Skin of body (tissue), 1 donor: ENCODE measurements at regions not wholly inside any gene's neighbourhood (a gene's known extent, or its start where the extent isn't known, plus 50 kb on each side); places are given as distances from the start of the nearest gene placed in this dataset.

ENCODE experiments used
- DNase-seq: peaks from one replicate; lab custom pipeline; 2025; lab: John Stamatoyannopoulos, UW

DNA sequence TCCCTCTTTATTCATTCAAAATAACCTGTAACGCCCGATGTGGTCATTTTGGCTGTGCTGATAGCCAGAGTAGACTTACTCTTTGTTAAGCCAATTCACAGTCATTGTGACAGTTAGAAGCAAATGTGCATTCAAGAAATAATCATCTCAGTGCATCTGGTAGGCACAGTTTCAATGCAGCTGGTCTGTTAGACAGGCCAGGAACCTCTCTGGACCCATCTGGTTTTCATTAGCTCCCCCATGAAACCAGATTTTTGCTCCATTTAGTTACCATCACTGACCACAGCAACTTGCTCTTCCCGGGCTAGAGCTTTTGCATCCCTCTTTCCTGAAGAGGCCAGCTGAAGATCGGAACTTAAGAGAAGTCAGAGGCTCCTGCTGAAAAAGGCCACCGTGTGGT lies 284.2 kb downstream of the NSG2 start:
- DNase-seq, result no peak

DNA sequence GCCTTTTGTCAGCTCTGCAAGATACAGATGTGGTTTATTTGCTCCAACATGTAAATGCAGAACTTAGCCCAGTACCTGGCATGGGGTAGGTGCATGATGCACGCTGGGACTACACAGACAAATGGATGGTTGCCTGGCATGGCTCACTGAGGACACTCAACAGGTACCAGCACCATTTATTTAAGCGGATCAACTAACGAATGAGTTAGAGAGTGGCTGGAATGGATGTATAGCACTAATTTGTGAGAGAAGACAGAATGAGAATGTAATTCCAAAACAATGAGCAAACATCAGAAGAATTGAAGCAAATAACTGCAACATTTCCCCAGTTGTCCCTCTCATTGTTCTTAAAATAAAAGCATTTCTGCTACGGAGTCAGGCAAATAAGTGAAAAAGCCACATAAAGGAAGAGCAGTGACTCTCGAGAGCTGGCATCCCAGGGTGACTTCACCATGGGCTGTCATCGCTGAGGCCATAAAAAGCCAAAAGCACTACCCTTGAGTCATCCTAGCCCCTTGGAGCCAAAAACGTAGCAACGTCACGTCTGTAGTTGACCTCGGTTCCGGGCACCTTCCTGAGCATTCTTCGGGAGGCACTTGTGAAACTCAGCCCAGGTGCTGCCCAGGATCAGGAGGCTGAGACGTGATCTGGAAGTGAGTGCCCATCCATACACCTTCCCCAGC lies 290.3 kb downstream of the NSG2 start:
- DNase-seq, result no peak

GRCh38 chr5:174336479-174336878 lies 291.0 kb downstream of the NSG2 start:
- no peak for DNase-seq

DNA sequence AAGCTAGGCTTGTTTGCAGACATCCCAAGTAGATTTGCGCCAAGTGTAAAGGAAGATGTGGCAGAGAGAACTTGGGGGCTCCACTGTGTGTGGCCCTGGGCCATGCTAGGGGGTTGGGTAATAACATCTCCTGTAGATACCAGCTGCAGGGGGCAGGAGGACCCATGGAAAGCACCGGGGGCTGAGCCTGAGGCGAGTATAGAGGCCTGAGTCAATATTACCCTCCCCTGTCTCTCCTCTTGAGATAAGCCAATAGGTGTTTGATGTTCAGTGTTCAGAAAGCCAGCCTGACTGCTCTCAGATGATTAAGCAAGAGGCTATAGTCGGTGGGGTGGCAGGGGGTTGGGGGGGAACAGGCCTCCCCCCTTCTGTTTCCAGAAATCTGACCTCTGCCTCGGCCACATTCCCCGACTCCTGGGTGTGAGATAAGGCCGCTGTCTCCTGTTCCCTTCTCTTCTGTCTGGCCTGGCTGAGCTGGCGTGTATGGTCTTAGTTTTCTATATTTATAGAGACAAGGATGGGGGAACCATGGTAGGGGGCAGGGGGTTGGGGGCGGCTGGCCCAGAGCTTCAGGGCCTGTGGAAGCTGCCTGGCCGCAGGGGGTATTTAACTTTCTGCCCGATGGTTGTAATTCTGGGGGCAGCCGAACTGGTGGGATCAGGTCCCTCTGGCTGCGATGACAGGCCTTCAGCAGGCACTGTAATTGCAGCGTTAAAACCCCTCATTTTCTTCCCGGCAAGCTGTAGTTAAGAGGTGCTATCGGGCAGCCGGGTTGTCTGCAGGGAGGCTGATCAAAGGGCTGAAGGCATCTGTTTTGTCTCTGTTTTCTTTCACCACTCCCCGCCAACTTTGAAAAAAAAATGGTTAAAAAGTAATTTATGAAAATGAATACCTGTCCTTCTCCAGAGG lies 292.0 kb downstream of the NSG2 start:
- DNase-seq, result no peak

GRCh38 chr5:174338185-174339010 lies 292.9 kb downstream of the NSG2 start:
- no peak for DNase-seq

- no peak for DNase-seq
These were observed 293.6 kb downstream of the NSG2 start for GRCh38 chr5:174339130-174339529.

DNA sequence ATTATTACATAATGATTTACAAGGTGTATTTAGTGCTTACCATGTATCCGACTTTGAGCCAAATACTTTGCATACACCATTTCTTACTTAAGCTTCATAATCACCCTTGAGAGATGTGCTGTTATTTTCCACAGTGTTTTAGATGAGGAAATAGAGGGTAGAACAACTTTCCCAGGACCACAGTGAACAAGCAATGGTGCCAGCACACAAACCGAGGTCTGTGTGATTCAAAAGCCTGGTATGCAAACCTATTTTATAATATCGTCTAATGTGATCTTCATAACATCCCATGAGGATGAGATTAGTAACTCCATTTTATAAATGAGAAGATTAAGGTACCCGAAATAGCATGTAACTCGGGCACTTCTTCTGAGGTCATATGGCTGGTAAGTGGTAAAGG lies 294.7 kb downstream of the NSG2 start:
- DNase-seq, result no peak

- no peak for DNase-seq
These were observed 297.2 kb downstream of the NSG2 start for GRCh38 chr5:174342696-174343095.

GRCh38 chr5:174343826-174344225 lies 298.3 kb downstream of the NSG2 start:
- DNase-seq, result no peak

GRCh38 chr5:174344335-174344734 lies 298.8 kb downstream of the NSG2 start:
- no peak for DNase-seq

GRCh38 chr5:174347183-174347582 lies 301.7 kb downstream of the NSG2 start:
- DNase-seq, result no peak

DNA sequence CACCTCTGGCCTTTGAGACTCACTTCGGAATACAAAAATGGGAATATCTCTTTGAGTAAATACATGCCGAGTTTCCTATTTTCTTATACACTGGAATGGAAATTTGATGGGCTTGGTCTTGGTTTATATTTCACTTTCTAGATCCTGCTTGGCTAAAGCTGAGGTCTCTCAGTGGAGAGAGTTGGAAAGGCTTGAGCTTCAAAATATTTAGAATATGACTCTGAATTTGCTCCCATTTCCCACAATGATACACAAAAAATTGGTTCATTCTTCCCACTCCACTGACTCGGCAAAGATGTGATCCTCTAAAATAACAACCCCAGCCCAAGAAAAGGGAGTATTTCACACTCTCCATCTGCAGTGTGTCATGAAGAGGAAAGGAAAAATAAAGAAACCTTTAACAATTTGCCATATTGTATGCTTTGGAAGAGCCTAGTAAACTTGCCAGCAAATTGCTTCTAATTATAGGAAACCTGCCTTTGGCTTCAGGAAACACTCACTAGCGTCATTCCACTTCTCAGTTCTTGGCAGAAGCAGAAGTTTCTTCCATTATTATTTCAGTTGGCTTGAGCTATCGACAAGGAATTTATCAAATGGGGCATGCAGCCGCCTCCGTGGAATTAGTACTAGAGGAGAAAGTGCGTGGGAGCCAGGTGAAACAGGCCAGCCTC lies 302.9 kb downstream of the NSG2 start:
- peak; percentile 3 for DNase-seq

DNA sequence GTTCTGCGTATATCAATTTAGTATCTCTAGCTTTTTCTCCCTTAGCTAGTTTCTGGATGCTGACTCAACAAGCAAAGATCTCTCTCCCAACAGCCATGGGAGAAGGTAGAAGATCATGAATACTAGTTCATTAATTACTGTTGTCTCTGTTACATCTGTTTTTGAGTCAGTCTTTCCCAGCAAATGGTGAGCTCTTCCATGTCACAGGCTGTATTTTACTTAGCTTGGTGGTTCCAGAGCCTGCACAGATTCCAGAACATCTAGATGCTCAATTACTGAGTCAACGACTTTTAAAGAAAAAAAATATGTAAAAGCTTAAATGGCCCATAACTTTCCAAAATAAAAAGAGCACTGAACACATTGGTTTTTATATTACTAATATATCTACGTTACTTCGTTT lies 307.2 kb downstream of the NSG2 start:
- DNase-seq, result no peak

- DNase-seq, result no peak
These were observed 309.1 kb downstream of the NSG2 start for GRCh38 chr5:174354571-174354970.

GRCh38 chr5:174355208-174355612 lies 309.7 kb downstream of the NSG2 start:
- DNase-seq, result no peak

DNA sequence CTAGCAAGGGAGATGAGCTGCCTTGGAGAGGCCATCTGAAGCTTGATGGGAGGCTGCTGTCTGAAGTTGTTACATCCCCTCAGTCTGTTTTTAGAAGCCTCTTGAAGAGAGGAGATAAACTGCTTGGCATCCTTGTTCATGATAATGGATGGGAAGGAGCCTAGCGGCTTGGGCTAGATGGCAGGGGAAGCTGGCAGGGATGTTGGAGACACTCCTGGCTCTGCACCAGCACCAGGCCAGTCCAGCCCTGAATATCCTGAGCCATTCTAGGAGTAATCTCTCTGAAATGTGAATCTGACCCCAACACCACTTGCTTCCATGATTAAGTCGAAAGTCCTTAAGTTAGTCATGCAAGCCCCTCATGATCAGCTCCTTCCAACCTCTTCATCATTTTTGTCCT lies 310.5 kb downstream of the NSG2 start:
- no peak for DNase-seq

DNA sequence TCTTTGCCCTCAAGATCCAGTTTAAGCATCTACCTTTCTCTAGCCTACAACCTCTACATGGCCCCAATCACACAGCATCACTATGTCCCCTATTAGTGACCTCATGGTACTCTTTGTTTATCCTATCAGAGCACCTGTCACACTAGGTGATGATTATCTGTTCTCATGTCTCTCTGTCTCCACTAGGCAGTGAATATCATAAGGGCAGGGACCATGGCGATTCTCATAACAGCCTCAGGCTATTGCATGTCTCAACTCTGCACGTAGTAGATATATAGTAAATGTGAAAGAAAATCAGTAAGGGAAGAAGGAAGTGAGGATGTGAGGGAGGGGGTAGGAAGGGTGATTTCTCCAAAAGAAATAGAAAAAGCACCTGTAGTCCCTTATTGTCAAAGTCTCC lies 311.0 kb downstream of the NSG2 start:
- DNase-seq, result no peak

DNA sequence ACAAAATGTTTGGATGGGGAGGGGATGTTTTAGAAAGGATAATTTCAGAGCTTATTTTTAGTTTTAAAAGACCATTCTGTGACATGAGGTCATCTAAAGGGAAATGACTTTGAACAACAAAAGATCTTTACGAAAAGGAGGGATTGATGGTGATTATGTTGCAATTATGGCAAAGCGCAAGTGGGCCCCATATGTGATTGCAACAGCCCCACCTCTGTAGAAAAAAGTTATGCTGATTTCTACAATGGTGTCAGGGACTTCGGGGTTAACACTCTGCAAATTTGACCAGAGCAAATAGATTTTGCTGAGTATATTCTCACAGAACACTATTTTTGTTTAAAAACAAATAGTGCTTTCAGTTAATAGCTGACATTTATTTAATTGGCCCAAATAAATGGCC lies 312.8 kb downstream of the NSG2 start:
- no peak for DNase-seq

- DNase-seq, result no peak
These were observed 313.6 kb downstream of the NSG2 start for GRCh38 chr5:174359071-174359470.

- no peak for DNase-seq
These were observed 317.0 kb downstream of the NSG2 start for GRCh38 chr5:174362514-174362913.

- no peak for DNase-seq
These were observed 318.4 kb downstream of the NSG2 start for GRCh38 chr5:174363934-174364333.
